Panc1 (cell line): ENCODE measurements at regions not wholly inside any gene's neighbourhood (a gene's known extent, or its start where the extent isn't known, plus 50 kb on each side); places are given as distances from the start of the nearest gene placed in this dataset.

ENCODE experiments used
- ATAC-seq: fragments of 200-7000 bp; cut with Tn5 transposase; 2 replicates; pipeline ENCODE4 v1.9.1; 2020; ENCODE audit warnings: mild to moderate bottlenecking, moderate library complexity
- BruUV-seq: library from RNA; stranded (reverse); fragments of 400-500 nt; replicated peaks from 2 replicates; lab custom pipeline; 2021; lab: Mats Ljungman, UMichigan
- CTCF ChIA-PET: fragments of 300-600 bp; sonication (Branson Sonifier 250); formaldehyde crosslinking; loops from one replicate; lab custom pipeline; 2022; ENCODE audit warnings: antibody characterized with exemption; lab: Charles Lee
- POLR2A ChIA-PET: fragments of 300-600 bp; sonication (Branson Sonifier 250); formaldehyde crosslinking; loops from one replicate; lab custom pipeline; 2022; ENCODE audit warnings: antibody characterized with exemption; lab: Charles Lee
- DNase-seq: peaks from one replicate; pipeline ENCODE4 v3.0.0-alpha.2; 2010; ENCODE audit warnings: low read depth, low spot score
- H3K27ac ChIP-seq: 2 replicates; pipeline ENCODE4 v1.5.1; 2011; ENCODE audit warnings: mild to moderate bottlenecking, low read length, inconsistent platforms
- H3K27me3 ChIP-seq: fragments of 200-500 bp; sonication (Bioruptor generic); 2 replicates; pipeline ENCODE4 v1.6.0; 2014; ENCODE audit warnings: low read length, inconsistent platforms; ENCODE audit not compliant: control insufficient read depth, insufficient read depth
- H3K36me3 ChIP-seq: fragments of 200-500 bp; sonication (Bioruptor generic); 2 replicates; pipeline ENCODE4 v1.5.1; 2014; ENCODE audit warnings: inconsistent platforms, mild to moderate bottlenecking, low read length, moderate library complexity; ENCODE audit not compliant: control insufficient read depth, insufficient read depth
- H3K4me1 ChIP-seq: 2 replicates; pipeline ENCODE4 v1.5.1; 2011; ENCODE audit warnings: inconsistent platforms, mild to moderate bottlenecking, low read length, moderate library complexity; ENCODE audit not compliant: control insufficient read depth, insufficient read depth
- H3K4me3 ChIP-seq, 2 experiments: 2 replicates each; pipeline ENCODE4 v1.5.1; 2011 to 2012; ENCODE audit warnings: low read depth in 2 of 2, low read length in 2 of 2, mild to moderate bottlenecking in 2 of 2, inconsistent platforms in 1 of 2, moderate library complexity in 1 of 2
- H3K9me3 ChIP-seq: fragments of 200-500 bp; sonication (Bioruptor generic); 2 replicates; pipeline ENCODE4 v1.5.1; 2014; ENCODE audit warnings: low read depth, mild to moderate bottlenecking, inconsistent platforms, low read length, moderate library complexity; ENCODE audit not compliant: control insufficient read depth, insufficient read depth
- POLR2AphosphoS5 ChIP-seq: IDR thresholded peaks from 2 replicates; pipeline ENCODE4 v1.6.1; 2012; ENCODE audit warnings: mild to moderate bottlenecking, low read depth, low read length, moderate library complexity
- REST ChIP-seq, 2 experiments: IDR thresholded peaks; 2 replicates each; pipeline ENCODE4 v1.6.1; 2011 to 2012; ENCODE audit warnings: low read depth in 2 of 2, control low read depth in 1 of 2, low read length in 1 of 2, mild to moderate bottlenecking in 1 of 2, moderate library complexity in 1 of 2; ENCODE audit not compliant: insufficient read depth in 1 of 2
- SIN3A ChIP-seq: IDR thresholded peaks from 2 replicates; pipeline ENCODE4 v1.6.1; 2012; ENCODE audit warnings: low read depth, mild to moderate bottlenecking, low read length, moderate library complexity, borderline replicate concordance; ENCODE audit not compliant: insufficient read depth
- TCF7L2 ChIP-seq: IDR thresholded peaks from 2 replicates; pipeline ENCODE4 v1.6.1; 2011; ENCODE audit warnings: mild to moderate bottlenecking, low read depth, low read length, inconsistent platforms
- in situ Hi-C: cut with HindIII; loops from 2 replicates; pipeline ENCODE4 v1.10.0; 2016; ENCODE audit warnings: low sequenced_read_pairs, low pct_unique_long_range_greater_than_20kb
- intact Hi-C: fragments of 100-400 bp; cut with micrococcal nuclease; formaldehyde crosslinking; loops from one replicate; pipeline ENCODE4 v1.10.0; 2022; ENCODE audit not compliant: unreplicated experiment
- TF ChIP-seq, protein P1 (sequence below): fragments of 450-650 bp; IDR thresholded peaks from 2 replicates; pipeline ENCODE4 v1.5.1; 2017; ENCODE audit warnings: mild to moderate bottlenecking

DNA sequence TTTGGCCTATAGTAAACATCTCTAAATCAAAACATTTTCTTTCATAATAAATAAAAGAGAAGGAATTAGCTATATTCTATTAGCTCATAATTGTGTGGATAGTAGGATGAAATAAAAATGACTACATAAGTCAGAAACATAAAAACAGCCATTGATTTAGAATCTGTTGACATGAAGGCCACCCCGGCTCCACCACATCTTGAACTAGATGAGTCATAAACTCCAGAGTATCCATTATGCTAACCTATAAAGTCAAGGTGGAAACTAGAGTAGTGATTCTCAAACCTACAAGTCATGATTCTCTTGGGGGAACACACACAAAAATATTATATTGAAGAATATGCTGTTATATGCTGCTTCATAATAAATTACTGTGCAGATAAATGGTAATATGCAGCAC is 831.0 kb downstream of the TUSC7 start:
- in situ Hi-C loops (no loop called here), intact Hi-C loops (no loop called here)
- Histone ChIP-seq H3K27me3 (no peaks in the 10 kb centered on the region), H3K9me3 (no peaks in the 10 kb centered on the region), H3K4me1 (no peaks in the 10 kb centered on the region), H3K36me3 (no peaks in the 10 kb centered on the region), H3K27ac (no peak overlapping the region), H3K4me3 (no peak overlapping the region)
- DNase-seq: no peak
- no TSS peak for BruUV-seq
- TF ChIP-seq POLR2AphosphoS5 (no peak), REST (IDR thresholded peaks at IDR 0.05; ENCODE audit: insufficient read depth in 1 of 2, low read depth in 2 of 2, low read length in 1 of 2) (no peak), TCF7L2 (no peak)
- ChIA-PET POLR2A (no interaction called here), CTCF (no interaction called here)
- ATAC-seq: no peak

GRCh38 chr3:117541721-117542120 is 832.1 kb downstream of the TUSC7 start:
- POLR2A ChIA-PET: no interaction called here

More at GRCh38 chr3:117541721-117542120, 832.1 kb downstream of the TUSC7 start:
- no peaks in the 10 kb centered on the region for H3K9me3 ChIP-seq
- H3K4me3 ChIP-seq: no peak overlapping the region
- ATAC-seq (no peak), DNase-seq (no peak)
- intact Hi-C loops: no loop called here
- no peaks in the 10 kb centered on the region for H3K4me1 ChIP-seq
- CTCF ChIA-PET: no interaction called here
- no peak overlapping the region for H3K27ac ChIP-seq
- in situ Hi-C loops: no loop called here
- no TSS peak for BruUV-seq
- no peaks in the 10 kb centered on the region for H3K36me3 ChIP-seq
- no peaks in the 10 kb centered on the region for H3K27me3 ChIP-seq
- TF ChIP-seq POLR2AphosphoS5 (no peak), TCF7L2 (no peak), SIN3A (no peak), REST (IDR thresholded peaks at IDR 0.05; ENCODE audit: insufficient read depth in 1 of 2, low read depth in 2 of 2, low read length in 1 of 2) (no peak)
- TF ChIP-seq, protein P1, sequence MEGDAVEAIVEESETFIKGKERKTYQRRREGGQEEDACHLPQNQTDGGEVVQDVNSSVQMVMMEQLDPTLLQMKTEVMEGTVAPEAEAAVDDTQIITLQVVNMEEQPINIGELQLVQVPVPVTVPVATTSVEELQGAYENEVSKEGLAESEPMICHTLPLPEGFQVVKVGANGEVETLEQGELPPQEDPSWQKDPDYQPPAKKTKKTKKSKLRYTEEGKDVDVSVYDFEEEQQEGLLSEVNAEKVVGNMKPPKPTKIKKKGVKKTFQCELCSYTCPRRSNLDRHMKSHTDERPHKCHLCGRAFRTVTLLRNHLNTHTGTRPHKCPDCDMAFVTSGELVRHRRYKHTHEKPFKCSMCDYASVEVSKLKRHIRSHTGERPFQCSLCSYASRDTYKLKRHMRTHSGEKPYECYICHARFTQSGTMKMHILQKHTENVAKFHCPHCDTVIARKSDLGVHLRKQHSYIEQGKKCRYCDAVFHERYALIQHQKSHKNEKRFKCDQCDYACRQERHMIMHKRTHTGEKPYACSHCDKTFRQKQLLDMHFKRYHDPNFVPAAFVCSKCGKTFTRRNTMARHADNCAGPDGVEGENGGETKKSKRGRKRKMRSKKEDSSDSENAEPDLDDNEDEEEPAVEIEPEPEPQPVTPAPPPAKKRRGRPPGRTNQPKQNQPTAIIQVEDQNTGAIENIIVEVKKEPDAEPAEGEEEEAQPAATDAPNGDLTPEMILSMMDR: no peak
